T-helper 17 cell (primary cell): ENCODE measurements at regions not wholly inside any gene's neighbourhood (a gene's known extent, or its start where the extent isn't known, plus 50 kb on each side); places are given as distances from the start of the nearest gene placed in this dataset.

Experiments used
- ATAC-seq: fragments of 150-1000 bp; cut with Tn5 transposase; 2 replicates; pipeline ENCODE4 v1.10.0; 2021; ENCODE audit warnings: mild to moderate bottlenecking, moderate library complexity
- DNase-seq, 3 donors: peaks; one replicate each; pipeline versions ENCODE4 v3.0.0 to v3.0.0-alpha.2; 2020 to 2021
- H3K9me3 ChIP-seq: one replicate; pipeline ENCODE4 v1.7.0; 2013; ENCODE audit warnings: low read length, mild to moderate bottlenecking; ENCODE audit not compliant: control insufficient read depth, poor library complexity, severe bottlenecking
- H3K27ac Mint-ChIP-seq: one replicate; pipeline ENCODE4 v1.8.0; 2022; ENCODE audit warnings: mild to moderate bottlenecking, moderate library complexity, mixed read lengths
- H3K27me3 Mint-ChIP-seq: one replicate; pipeline ENCODE4 v1.8.0; 2022; ENCODE audit warnings: mixed read lengths
- H3K36me3 Mint-ChIP-seq: one replicate; pipeline ENCODE4 v1.8.0; 2022; ENCODE audit warnings: low read depth, mixed read lengths
- H3K4me1 Mint-ChIP-seq: one replicate; pipeline ENCODE4 v1.8.0; 2022; ENCODE audit warnings: mild to moderate bottlenecking, mixed read lengths
- H3K4me3 Mint-ChIP-seq: one replicate; pipeline ENCODE4 v1.8.0; 2022; ENCODE audit warnings: mild to moderate bottlenecking, moderate library complexity, mixed read lengths

- H3K4me3 Mint-ChIP-seq, result no peak overlapping the region
Measured at GRCh38 chr20:57802765-57803507, 93.1 kb upstream of the PMEPA1 start.

GRCh38 chr20:57801581-57801980 is 91.8 kb upstream of the PMEPA1 start:
- Mint-ChIP-seq H3K4me1 (peaks cover 1% of the 10 kb centered on the region), H3K36me3 (no peaks in the 10 kb centered on the region), H3K4me3 (no peak overlapping the region), H3K27ac (no peak overlapping the region), H3K27me3 (peaks cover 56% of the 10 kb centered on the region)
- no peak for ATAC-seq
- no peak for DNase-seq
- H3K9me3 ChIP-seq, result no peaks in the 10 kb centered on the region

More at GRCh38 chr20:57802765-57803507, 93.1 kb upstream of the PMEPA1 start:
- no peaks in the 10 kb centered on the region for H3K9me3 ChIP-seq
- Mint-ChIP-seq H3K27ac (no peak overlapping the region), H3K4me1 (peaks cover 2% of the 10 kb centered on the region), H3K36me3 (no peaks in the 10 kb centered on the region), H3K27me3 (peaks cover 65% of the 10 kb centered on the region)
- ATAC-seq, result no peak
- DNase-seq, result no peak

GRCh38 chr20:57800791-57801430 is 91.1 kb upstream of the PMEPA1 start:
- H3K36me3 Mint-ChIP-seq, result peaks cover 3% of the 10 kb centered on the region
- H3K27ac Mint-ChIP-seq, result no peak overlapping the region
- ATAC-seq (no peak), DNase-seq (no peak)
- H3K9me3 ChIP-seq, result no peaks in the 10 kb centered on the region
- H3K4me3 Mint-ChIP-seq, result no peak overlapping the region
- peaks cover 3% of the 10 kb centered on the region for H3K4me1 Mint-ChIP-seq
- H3K27me3 Mint-ChIP-seq, result peaks cover 53% of the 10 kb centered on the region

- H3K36me3 Mint-ChIP-seq, result peaks cover 7% of the 10 kb centered on the region
- no peak overlapping the region for H3K4me3 Mint-ChIP-seq
- H3K27me3 Mint-ChIP-seq, result peaks cover 31% of the 10 kb centered on the region
Measured at GRCh38 chr20:57797401-57797800, 87.6 kb upstream of the PMEPA1 start.

GRCh38 chr20:57795977-57796560 is 86.3 kb upstream of the PMEPA1 start:
- Mint-ChIP-seq H3K27me3 (peaks cover 29% of the 10 kb centered on the region), H3K4me1 (peaks cover 4% of the 10 kb centered on the region), H3K36me3 (peaks cover 7% of the 10 kb centered on the region), H3K27ac (no peak overlapping the region), H3K4me3 (no peak overlapping the region)
- no peak for DNase-seq
- H3K9me3 ChIP-seq, result no peaks in the 10 kb centered on the region
- ATAC-seq, result no peak

More at GRCh38 chr20:57797401-57797800, 87.6 kb upstream of the PMEPA1 start:
- H3K4me1 Mint-ChIP-seq, result peaks cover 4% of the 10 kb centered on the region
- no peaks in the 10 kb centered on the region for H3K9me3 ChIP-seq
- no peak overlapping the region for H3K27ac Mint-ChIP-seq
- DNase-seq (no peak), ATAC-seq (no peak)

- no peak for ATAC-seq
Measured at GRCh38 chr20:57795342-57795697, 85.5 kb upstream of the PMEPA1 start.

GRCh38 chr20:57794600-57795341 is 85.0 kb upstream of the PMEPA1 start:
- DNase-seq, result no peak
- no peak for ATAC-seq
- no peaks in the 10 kb centered on the region for H3K9me3 ChIP-seq
- no peak overlapping the region for H3K4me3 Mint-ChIP-seq
- peaks cover 7% of the 10 kb centered on the region for H3K36me3 Mint-ChIP-seq
- H3K4me1 Mint-ChIP-seq, result peaks cover 4% of the 10 kb centered on the region
- H3K27me3 Mint-ChIP-seq, result peaks cover 21% of the 10 kb centered on the region
- H3K27ac Mint-ChIP-seq, result no peak overlapping the region

More at GRCh38 chr20:57795342-57795697, 85.5 kb upstream of the PMEPA1 start:
- no peaks in the 10 kb centered on the region for H3K9me3 ChIP-seq
- DNase-seq, result no peak
- Mint-ChIP-seq H3K4me3 (no peak overlapping the region), H3K27ac (no peak overlapping the region), H3K36me3 (peaks cover 7% of the 10 kb centered on the region), H3K4me1 (peaks cover 4% of the 10 kb centered on the region), H3K27me3 (peaks cover 22% of the 10 kb centered on the region)

GRCh38 chr20:57794036-57794435 is 84.2 kb upstream of the PMEPA1 start:
- ATAC-seq, result no peak
- Mint-ChIP-seq H3K36me3 (peaks cover 7% of the 10 kb centered on the region), H3K27ac (no peak overlapping the region), H3K27me3 (peaks cover 15% of the 10 kb centered on the region), H3K4me3 (no peak overlapping the region), H3K4me1 (peaks cover 4% of the 10 kb centered on the region)
- no peak for DNase-seq
- H3K9me3 ChIP-seq, result no peaks in the 10 kb centered on the region

- H3K4me3 Mint-ChIP-seq, result no peak overlapping the region
- DNase-seq (no peak), ATAC-seq (no peak)
- H3K4me1 Mint-ChIP-seq, result peaks cover 4% of the 10 kb centered on the region
- peaks cover 7% of the 10 kb centered on the region for H3K36me3 Mint-ChIP-seq
- no peaks in the 10 kb centered on the region for H3K9me3 ChIP-seq
- no peak overlapping the region for H3K27ac Mint-ChIP-seq
- peaks cover 13% of the 10 kb centered on the region for H3K27me3 Mint-ChIP-seq
Measured at GRCh38 chr20:57793421-57793820, 83.6 kb upstream of the PMEPA1 start.

GRCh38 chr20:57792386-57793080 is 82.7 kb upstream of the PMEPA1 start:
- Mint-ChIP-seq H3K36me3 (peaks cover 7% of the 10 kb centered on the region), H3K4me1 (peaks cover 4% of the 10 kb centered on the region), H3K27me3 (peaks cover 4% of the 10 kb centered on the region), H3K4me3 (no peak overlapping the region), H3K27ac (no peak overlapping the region)
- no peaks in the 10 kb centered on the region for H3K9me3 ChIP-seq
- DNase-seq (no peak), ATAC-seq (no peak)

GRCh38 chr20:57791966-57792365 is 82.2 kb upstream of the PMEPA1 start:
- DNase-seq (no peak), ATAC-seq (no peak)
- peaks cover 4% of the 10 kb centered on the region for H3K27me3 Mint-ChIP-seq
- H3K36me3 Mint-ChIP-seq, result peaks cover 7% of the 10 kb centered on the region
- no peak overlapping the region for H3K27ac Mint-ChIP-seq
- H3K4me3 Mint-ChIP-seq, result no peak overlapping the region
- no peaks in the 10 kb centered on the region for H3K9me3 ChIP-seq
- H3K4me1 Mint-ChIP-seq, result peaks cover 4% of the 10 kb centered on the region

- H3K27me3 Mint-ChIP-seq, result peaks cover 4% of the 10 kb centered on the region
- no peak overlapping the region for H3K4me3 Mint-ChIP-seq
- no peak overlapping the region for H3K27ac Mint-ChIP-seq
Measured at GRCh38 chr20:57791178-57791962, 81.6 kb upstream of the PMEPA1 start.

More at GRCh38 chr20:57791178-57791962, 81.6 kb upstream of the PMEPA1 start:
- Mint-ChIP-seq H3K4me1 (peaks cover 4% of the 10 kb centered on the region), H3K36me3 (peaks cover 7% of the 10 kb centered on the region)
- H3K9me3 ChIP-seq, result no peaks in the 10 kb centered on the region
- DNase-seq (no peak), ATAC-seq (no peak)
